ENCODE measurements at regions not wholly inside any gene's neighbourhood (a gene's known extent, or its start where the extent isn't known, plus 50 kb on each side); places are given as distances from the start of the nearest gene placed in this dataset.

GRCh38 chr12:114974826-114975639 is 291.1 kb upstream of the TBX3 start:
- DNase-seq (ENCODE audit: low read depth) = no peak
- Histone ChIP-seq H3K27me3 (ENCODE audit: control insufficient read depth, insufficient read depth, low read length) (no peaks in the 10 kb centered on the region), H3K36me3 (ENCODE audit: control insufficient read depth, insufficient read depth, low read length) (no peaks in the 10 kb centered on the region), H3K4me3 (ENCODE audit: low read depth, low read length) (no peak overlapping the region)
- TF ChIP-seq CTCF (IDR thresholded peaks at IDR 0.05; ENCODE audit: insufficient read depth, low read length, poor library complexity, severe bottlenecking) = no peak

- Histone ChIP-seq H3K27me3 (ENCODE audit: control insufficient read depth, insufficient read depth, low read length) (no peaks in the 10 kb centered on the region), H3K36me3 (ENCODE audit: control insufficient read depth, insufficient read depth, low read length) (no peaks in the 10 kb centered on the region), H3K4me3 (ENCODE audit: low read depth, low read length) (no peak overlapping the region)
- no peak for DNase-seq (ENCODE audit: low read depth)
- no peak for TF ChIP-seq CTCF (IDR thresholded peaks at IDR 0.05; ENCODE audit: insufficient read depth, low read length, poor library complexity, severe bottlenecking)
Measured at GRCh38 chr12:114974333-114974732, 290.4 kb upstream of the TBX3 start.

GRCh38 chr12:114968727-114969126 is 284.8 kb upstream of the TBX3 start:
- no peak for DNase-seq (ENCODE audit: low read depth)
- no peaks in the 10 kb centered on the region for H3K27me3 ChIP-seq (ENCODE audit: control insufficient read depth, insufficient read depth, low read length)
- TF ChIP-seq CTCF (IDR thresholded peaks at IDR 0.05; ENCODE audit: insufficient read depth, low read length, poor library complexity, severe bottlenecking) = no peak
- no peaks in the 10 kb centered on the region for H3K36me3 ChIP-seq (ENCODE audit: control insufficient read depth, insufficient read depth, low read length)
- no peak overlapping the region for H3K4me3 ChIP-seq (ENCODE audit: low read depth, low read length)

GRCh38 chr12:114967151-114967550 is 283.2 kb upstream of the TBX3 start:
- no peak for DNase-seq (ENCODE audit: low read depth)
- H3K36me3 ChIP-seq (ENCODE audit: control insufficient read depth, insufficient read depth, low read length) = no peaks in the 10 kb centered on the region
- no peak for TF ChIP-seq CTCF (IDR thresholded peaks at IDR 0.05; ENCODE audit: insufficient read depth, low read length, poor library complexity, severe bottlenecking)

GRCh38 chr12:114964841-114965240 is 280.9 kb upstream of the TBX3 start:
- H3K36me3 ChIP-seq (ENCODE audit: control insufficient read depth, insufficient read depth, low read length) = no peaks in the 10 kb centered on the region
- H3K27me3 ChIP-seq (ENCODE audit: control insufficient read depth, insufficient read depth, low read length) = no peaks in the 10 kb centered on the region
- TF ChIP-seq CTCF (IDR thresholded peaks at IDR 0.05; ENCODE audit: insufficient read depth, low read length, poor library complexity, severe bottlenecking) = no peak
- DNase-seq (ENCODE audit: low read depth) = no peak
- no peak overlapping the region for H3K4me3 ChIP-seq (ENCODE audit: low read depth, low read length)

More at GRCh38 chr12:114967151-114967550, 283.2 kb upstream of the TBX3 start:
- Histone ChIP-seq H3K27me3 (ENCODE audit: control insufficient read depth, insufficient read depth, low read length) (no peaks in the 10 kb centered on the region), H3K4me3 (ENCODE audit: low read depth, low read length) (no peak overlapping the region)

- TF ChIP-seq CTCF (IDR thresholded peaks at IDR 0.05; ENCODE audit: insufficient read depth, low read length, poor library complexity, severe bottlenecking) = no peak
- Histone ChIP-seq H3K36me3 (ENCODE audit: control insufficient read depth, insufficient read depth, low read length) (no peaks in the 10 kb centered on the region), H3K27me3 (ENCODE audit: control insufficient read depth, insufficient read depth, low read length) (no peaks in the 10 kb centered on the region), H3K4me3 (ENCODE audit: low read depth, low read length) (no peak overlapping the region)
- no peak for DNase-seq (ENCODE audit: low read depth)
Measured at GRCh38 chr12:114963846-114964245, 279.9 kb upstream of the TBX3 start.

All from kidney epithelial cell (primary cell).